ENCODE measurements at regions not wholly inside any gene's neighbourhood (a gene's known extent, or its start where the extent isn't known, plus 50 kb on each side); places are given as distances from the start of the nearest gene placed in this dataset.

GRCh38 chr10:43699516-43699915 lies 50.8 kb upstream of the ZNF32 start:
- H3K9ac ChIP-seq (replicated peaks in 1 of 4; ENCODE audit: extremely low read depth in 1 of 4, low read depth in 3 of 4, low read length in 3 of 4): no peak overlapping the region
- no peak overlapping the region for H3K14ac ChIP-seq (ENCODE audit: insufficient read length)
- no peaks in the 10 kb centered on the region for H3K79me2 ChIP-seq (ENCODE audit: control insufficient read depth in 1 of 2, insufficient read depth in 2 of 2, low read length in 2 of 2)
- H3K36me3 ChIP-seq (ENCODE audit: control insufficient read depth in 2 of 4, insufficient read depth in 4 of 4, low read length in 3 of 4): no peaks in the 10 kb centered on the region
- H3K79me1 ChIP-seq (ENCODE audit: low read depth, low read length): no peaks in the 10 kb centered on the region
- WGBS, 2 experiments (ENCODE audit: extremely low coverage in 1 of 2, insufficient coverage in 1 of 2, insufficient read length in 1 of 2, insufficient replicate concordance in 2 of 2, low coverage in 1 of 2, low lambda C conversion rate in 2 of 2, missing lambda C conversion rate in 1 of 2): 79% methylated on average over 2 of the region's 2 CpGs; no CpG with 5 or more reads in 1 of the 2 experiments
- peaks cover 8% of the 10 kb centered on the region; the same call in 1 of the 2 replicates for H3K23me2 ChIP-seq (ENCODE audit: low read depth, low read length)
- peaks cover 0 to 8% of the 10 kb centered on the region in 2 experiments for H4K20me1 ChIP-seq (replicated peaks in 1 of 2; ENCODE audit: control insufficient read depth in 1 of 2, insufficient read depth in 2 of 2, low read length in 2 of 2)
- no peaks in the 10 kb centered on the region for H3K27me3 ChIP-seq (replicated peaks in 1 of 4; ENCODE audit: control insufficient read depth in 3 of 4, extremely low read depth in 1 of 4, insufficient read depth in 3 of 4, low read length in 3 of 4)
- no peak overlapping the region for H2AFZ ChIP-seq (ENCODE audit: low read length)
- no peaks in the 10 kb centered on the region for H3K9me3 ChIP-seq (ENCODE audit: insufficient read depth in 2 of 2, low read depth in 1 of 2, low read length in 1 of 2)
- H3K4me3 ChIP-seq (ENCODE audit: extremely low read depth in 1 of 4, insufficient read depth in 2 of 4, low read depth in 3 of 4, low read length in 4 of 4): no peak overlapping the region
- H3K23ac ChIP-seq (ENCODE audit: insufficient read length): no peak overlapping the region
- no peak overlapping the region for H2BK5ac ChIP-seq (ENCODE audit: low read depth, low read length)
- no peak overlapping the region for H2AK5ac ChIP-seq (ENCODE audit: low read depth, low read length)
- no peak overlapping the region for H3K4me2 ChIP-seq (ENCODE audit: insufficient read depth in 1 of 2, low read depth in 2 of 2, low read length in 2 of 2)
- H4K5ac ChIP-seq (ENCODE audit: insufficient read length, low read depth, low read length): no peak overlapping the region
- H3K56ac ChIP-seq (replicated peaks; ENCODE audit: insufficient read length, low read depth, low read length): no peak overlapping the region
- H2BK120ac ChIP-seq (replicated peaks; ENCODE audit: low read depth, low read length): no peak overlapping the region
- no peak overlapping the region for H4K91ac ChIP-seq (replicated peaks; ENCODE audit: insufficient read length, low read length)
- no peak overlapping the region for H2BK15ac ChIP-seq (ENCODE audit: low read length)
- no peak overlapping the region for H2BK12ac ChIP-seq (ENCODE audit: low read depth, low read length)
- no peak for FAIRE-seq
- no peak overlapping the region for H3K4ac ChIP-seq (replicated peaks; ENCODE audit: insufficient read length, low read depth, low read length)
- H2BK20ac ChIP-seq (ENCODE audit: low read length): no peak overlapping the region
- H3K18ac ChIP-seq (ENCODE audit: extremely low read depth, low read length): no peak overlapping the region
- ChIA-PET CTCF (ENCODE audit: partially characterized antibody) (interaction anchor here (0.8 to 1.2 kb wide), 2 partner anchors 8 to 17 kb away, joined by 3 read pairs; no protein-coding TSS in a partner anchor), POLR2A (ENCODE audit: partially characterized antibody) (no interaction called here)
- no peak overlapping the region for H3K27ac ChIP-seq (ENCODE audit: low read depth, low read length)
- H3K4me1 ChIP-seq (replicated peaks in 1 of 4; ENCODE audit: control insufficient read depth in 3 of 4, insufficient read depth in 4 of 4, low read length in 3 of 4): no peaks in the 10 kb centered on the region
- DNase-seq (ENCODE audit: low read depth in 1 of 2, low spot score in 2 of 2): no peak
- no peak overlapping the region for H4K8ac ChIP-seq (ENCODE audit: extremely low read depth, insufficient read depth, low read length)
- TF ChIP-seq CTCF (IDR thresholded peaks at IDR 0.05; ENCODE audit: control extremely low read depth in 1 of 3, insufficient read depth in 1 of 3, low read depth in 1 of 3, low read length in 3 of 3) (no peak), ASH2L (IDR thresholded peaks at IDR 0.05; ENCODE audit: low read length) (no peak), RAD21 (IDR thresholded peaks at IDR 0.05 in 1 of 2, conservative IDR thresholded peaks at IDR 0.05 in 1 of 2; ENCODE audit: low read depth in 2 of 2, low read length in 2 of 2) (no peak), EGR1 (IDR thresholded peaks at IDR 0.05; ENCODE audit: borderline replicate concordance, low read depth, low read length) (no peak), NANOG (IDR thresholded peaks at IDR 0.05; ENCODE audit: insufficient read depth, low read depth, low read length, poor library complexity, severe bottlenecking) (no peak), ATF2 (IDR thresholded peaks at IDR 0.05; ENCODE audit: low read length) (no peak), GTF2F1 (IDR thresholded peaks at IDR 0.05; ENCODE audit: borderline replicate concordance, low read depth, low read length) (no peak), ATF3 (IDR thresholded peaks at IDR 0.05; ENCODE audit: insufficient read depth, low read depth, low read length) (no peak), CHD2 (IDR thresholded peaks at IDR 0.05; ENCODE audit: low read length) (no peak), CREB1 (IDR thresholded peaks at IDR 0.05) (no peak)

Data from H1 (cell line).